ENCODE measurements at regions not wholly inside any gene's neighbourhood (a gene's known extent, or its start where the extent isn't known, plus 50 kb on each side); places are given as distances from the start of the nearest gene placed in this dataset.

DNA sequence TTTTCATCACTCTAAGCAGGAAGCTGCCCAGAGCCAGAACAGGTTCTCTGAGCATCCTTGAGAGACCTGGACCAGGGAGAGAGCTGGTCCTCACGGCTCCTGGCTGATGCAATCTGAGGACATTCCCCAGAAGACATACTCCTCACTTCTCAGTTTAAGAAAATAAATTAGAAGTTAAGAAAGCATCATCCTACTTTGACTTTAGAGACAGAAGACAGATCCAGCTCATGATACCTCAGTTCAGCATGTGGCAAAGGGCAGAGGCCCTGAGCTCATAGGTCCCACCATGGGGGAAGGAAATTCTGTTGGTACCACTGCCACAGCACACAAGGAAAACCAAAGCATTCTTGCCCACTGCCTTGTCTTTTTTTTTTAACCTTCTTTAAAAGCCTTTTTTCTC lies 378.1 kb upstream of the JARID2 start (continued):
- TF ChIP-seq, protein P1, sequence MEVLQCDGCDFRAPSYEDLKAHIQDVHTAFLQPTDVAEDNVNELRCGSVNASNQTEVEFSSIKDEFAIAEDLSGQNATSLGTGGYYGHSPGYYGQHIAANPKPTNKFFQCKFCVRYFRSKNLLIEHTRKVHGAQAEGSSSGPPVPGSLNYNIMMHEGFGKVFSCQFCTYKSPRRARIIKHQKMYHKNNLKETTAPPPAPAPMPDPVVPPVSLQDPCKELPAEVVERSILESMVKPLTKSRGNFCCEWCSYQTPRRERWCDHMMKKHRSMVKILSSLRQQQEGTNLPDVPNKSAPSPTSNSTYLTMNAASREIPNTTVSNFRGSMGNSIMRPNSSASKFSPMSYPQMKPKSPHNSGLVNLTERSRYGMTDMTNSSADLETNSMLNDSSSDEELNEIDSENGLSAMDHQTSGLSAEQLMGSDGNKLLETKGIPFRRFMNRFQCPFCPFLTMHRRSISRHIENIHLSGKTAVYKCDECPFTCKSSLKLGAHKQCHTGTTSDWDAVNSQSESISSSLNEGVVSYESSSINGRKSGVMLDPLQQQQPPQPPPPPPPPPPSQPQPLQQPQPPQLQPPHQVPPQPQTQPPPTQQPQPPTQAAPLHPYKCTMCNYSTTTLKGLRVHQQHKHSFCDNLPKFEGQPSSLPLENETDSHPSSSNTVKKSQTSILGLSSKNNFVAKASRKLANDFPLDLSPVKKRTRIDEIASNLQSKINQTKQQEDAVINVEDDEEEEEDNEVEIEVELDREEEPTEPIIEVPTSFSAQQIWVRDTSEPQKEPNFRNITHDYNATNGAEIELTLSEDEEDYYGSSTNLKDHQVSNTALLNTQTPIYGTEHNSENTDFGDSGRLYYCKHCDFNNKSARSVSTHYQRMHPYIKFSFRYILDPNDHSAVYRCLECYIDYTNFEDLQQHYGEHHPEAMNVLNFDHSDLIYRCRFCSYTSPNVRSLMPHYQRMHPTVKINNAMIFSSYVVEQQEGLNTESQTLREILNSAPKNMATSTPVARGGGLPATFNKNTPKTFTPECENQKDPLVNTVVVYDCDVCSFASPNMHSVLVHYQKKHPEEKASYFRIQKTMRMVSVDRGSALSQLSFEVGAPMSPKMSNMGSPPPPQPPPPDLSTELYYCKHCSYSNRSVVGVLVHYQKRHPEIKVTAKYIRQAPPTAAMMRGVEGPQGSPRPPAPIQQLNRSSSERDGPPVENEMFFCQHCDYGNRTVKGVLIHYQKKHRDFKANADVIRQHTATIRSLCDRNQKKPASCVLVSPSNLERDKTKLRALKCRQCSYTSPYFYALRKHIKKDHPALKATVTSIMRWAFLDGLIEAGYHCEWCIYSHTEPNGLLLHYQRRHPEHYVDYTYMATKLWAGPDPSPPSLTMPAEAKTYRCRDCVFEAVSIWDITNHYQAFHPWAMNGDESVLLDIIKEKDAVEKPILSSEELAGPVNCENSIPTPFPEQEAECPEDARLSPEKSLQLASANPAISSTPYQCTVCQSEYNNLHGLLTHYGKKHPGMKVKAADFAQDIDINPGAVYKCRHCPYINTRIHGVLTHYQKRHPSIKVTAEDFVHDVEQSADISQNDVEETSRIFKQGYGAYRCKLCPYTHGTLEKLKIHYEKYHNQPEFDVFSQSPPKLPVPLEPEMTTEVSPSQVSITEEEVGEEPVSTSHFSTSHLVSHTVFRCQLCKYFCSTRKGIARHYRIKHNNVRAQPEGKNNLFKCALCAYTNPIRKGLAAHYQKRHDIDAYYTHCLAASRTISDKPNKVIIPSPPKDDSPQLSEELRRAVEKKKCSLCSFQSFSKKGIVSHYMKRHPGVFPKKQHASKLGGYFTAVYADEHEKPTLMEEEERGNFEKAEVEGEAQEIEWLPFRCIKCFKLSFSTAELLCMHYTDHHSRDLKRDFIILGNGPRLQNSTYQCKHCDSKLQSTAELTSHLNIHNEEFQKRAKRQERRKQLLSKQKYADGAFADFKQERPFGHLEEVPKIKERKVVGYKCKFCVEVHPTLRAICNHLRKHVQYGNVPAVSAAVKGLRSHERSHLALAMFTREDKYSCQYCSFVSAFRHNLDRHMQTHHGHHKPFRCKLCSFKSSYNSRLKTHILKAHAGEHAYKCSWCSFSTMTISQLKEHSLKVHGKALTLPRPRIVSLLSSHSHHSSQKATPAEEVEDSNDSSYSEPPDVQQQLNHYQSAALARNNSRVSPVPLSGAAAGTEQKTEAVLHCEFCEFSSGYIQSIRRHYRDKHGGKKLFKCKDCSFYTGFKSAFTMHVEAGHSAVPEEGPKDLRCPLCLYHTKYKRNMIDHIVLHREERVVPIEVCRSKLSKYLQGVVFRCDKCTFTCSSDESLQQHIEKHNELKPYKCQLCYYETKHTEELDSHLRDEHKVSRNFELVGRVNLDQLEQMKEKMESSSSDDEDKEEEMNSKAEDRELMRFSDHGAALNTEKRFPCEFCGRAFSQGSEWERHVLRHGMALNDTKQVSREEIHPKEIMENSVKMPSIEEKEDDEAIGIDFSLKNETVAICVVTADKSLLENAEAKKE (CRISPR knock-in tag; IDR thresholded peaks at IDR 0.05) = no peak
- TF ChIP-seq ZNF114 (CRISPR knock-in tag; IDR thresholded peaks at IDR 0.05) = no peak
- TF ChIP-seq NANOG (IDR thresholded peaks at IDR 0.05; ENCODE audit: borderline replicate concordance) = no peak
- no peak for TF ChIP-seq CTCF (conservative IDR thresholded peaks at IDR 0.05; ENCODE audit: low read depth in 2 of 2)
- no peak for TF ChIP-seq EZH2phosphoT487 (IDR thresholded peaks at IDR 0.05; ENCODE audit: unreplicated experiment)
- TF ChIP-seq CREB1 (CRISPR knock-in tag; IDR thresholded peaks at IDR 0.05; ENCODE audit: low read depth) = no peak
- TF ChIP-seq POLR2AphosphoS5 (IDR thresholded peaks at IDR 0.05; ENCODE audit: low read depth) = no peak
- no peak for TF ChIP-seq ZNF331 (CRISPR knock-in tag; IDR thresholded peaks at IDR 0.05; ENCODE audit: low read depth)

DNA sequence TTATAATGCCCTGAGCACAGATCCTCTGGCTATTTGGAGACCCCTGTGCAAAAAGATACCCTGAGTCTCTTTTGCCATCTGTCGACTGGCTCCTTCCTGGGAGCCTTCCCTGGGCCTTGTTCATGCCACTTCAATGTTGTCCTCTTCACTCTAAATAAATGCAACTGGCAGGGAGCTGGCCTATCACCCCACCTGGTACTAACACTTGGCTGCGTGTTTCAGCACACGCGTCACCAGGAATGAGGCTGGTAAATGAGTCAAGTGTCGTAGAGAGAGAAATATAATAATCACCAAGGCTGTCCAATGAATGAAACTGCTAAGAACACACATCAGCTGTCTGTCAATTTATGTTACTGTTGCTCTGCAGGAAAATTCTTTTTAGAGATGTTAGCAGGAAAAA lies 374.6 kb upstream of the JARID2 start:
- Mint-ChIP-seq H3K36me3 (ENCODE audit: low read depth) (no peaks in the 10 kb centered on the region), H3K4me3 (no peak overlapping the region)
- TF ChIP-seq, protein P2, sequence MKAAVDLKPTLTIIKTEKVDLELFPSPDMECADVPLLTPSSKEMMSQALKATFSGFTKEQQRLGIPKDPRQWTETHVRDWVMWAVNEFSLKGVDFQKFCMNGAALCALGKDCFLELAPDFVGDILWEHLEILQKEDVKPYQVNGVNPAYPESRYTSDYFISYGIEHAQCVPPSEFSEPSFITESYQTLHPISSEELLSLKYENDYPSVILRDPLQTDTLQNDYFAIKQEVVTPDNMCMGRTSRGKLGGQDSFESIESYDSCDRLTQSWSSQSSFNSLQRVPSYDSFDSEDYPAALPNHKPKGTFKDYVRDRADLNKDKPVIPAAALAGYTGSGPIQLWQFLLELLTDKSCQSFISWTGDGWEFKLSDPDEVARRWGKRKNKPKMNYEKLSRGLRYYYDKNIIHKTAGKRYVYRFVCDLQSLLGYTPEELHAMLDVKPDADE (IDR thresholded peaks at IDR 0.05) = no peak
- TF ChIP-seq NANOG (IDR thresholded peaks at IDR 0.05; ENCODE audit: borderline replicate concordance) (no peak), STAT1 (IDR thresholded peaks at IDR 0.05; ENCODE audit: unreplicated experiment) (no peak), EZH2 (IDR thresholded peaks at IDR 0.05; ENCODE audit: low read depth, unreplicated experiment) (no peak)
- TF ChIP-seq, protein P3, sequence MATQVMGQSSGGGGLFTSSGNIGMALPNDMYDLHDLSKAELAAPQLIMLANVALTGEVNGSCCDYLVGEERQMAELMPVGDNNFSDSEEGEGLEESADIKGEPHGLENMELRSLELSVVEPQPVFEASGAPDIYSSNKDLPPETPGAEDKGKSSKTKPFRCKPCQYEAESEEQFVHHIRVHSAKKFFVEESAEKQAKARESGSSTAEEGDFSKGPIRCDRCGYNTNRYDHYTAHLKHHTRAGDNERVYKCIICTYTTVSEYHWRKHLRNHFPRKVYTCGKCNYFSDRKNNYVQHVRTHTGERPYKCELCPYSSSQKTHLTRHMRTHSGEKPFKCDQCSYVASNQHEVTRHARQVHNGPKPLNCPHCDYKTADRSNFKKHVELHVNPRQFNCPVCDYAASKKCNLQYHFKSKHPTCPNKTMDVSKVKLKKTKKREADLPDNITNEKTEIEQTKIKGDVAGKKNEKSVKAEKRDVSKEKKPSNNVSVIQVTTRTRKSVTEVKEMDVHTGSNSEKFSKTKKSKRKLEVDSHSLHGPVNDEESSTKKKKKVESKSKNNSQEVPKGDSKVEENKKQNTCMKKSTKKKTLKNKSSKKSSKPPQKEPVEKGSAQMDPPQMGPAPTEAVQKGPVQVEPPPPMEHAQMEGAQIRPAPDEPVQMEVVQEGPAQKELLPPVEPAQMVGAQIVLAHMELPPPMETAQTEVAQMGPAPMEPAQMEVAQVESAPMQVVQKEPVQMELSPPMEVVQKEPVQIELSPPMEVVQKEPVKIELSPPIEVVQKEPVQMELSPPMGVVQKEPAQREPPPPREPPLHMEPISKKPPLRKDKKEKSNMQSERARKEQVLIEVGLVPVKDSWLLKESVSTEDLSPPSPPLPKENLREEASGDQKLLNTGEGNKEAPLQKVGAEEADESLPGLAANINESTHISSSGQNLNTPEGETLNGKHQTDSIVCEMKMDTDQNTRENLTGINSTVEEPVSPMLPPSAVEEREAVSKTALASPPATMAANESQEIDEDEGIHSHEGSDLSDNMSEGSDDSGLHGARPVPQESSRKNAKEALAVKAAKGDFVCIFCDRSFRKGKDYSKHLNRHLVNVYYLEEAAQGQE (IDR thresholded peaks at IDR 0.05; ENCODE audit: unreplicated experiment) = no peak

More for the DNA sequence above, 374.6 kb upstream of the JARID2 start:
- Mint-ChIP-seq H3K27me3 (ENCODE audit: insufficient read depth, low read depth, poor library complexity) (peaks cover 7% of the 10 kb centered on the region), H3K27ac (no peak overlapping the region), H3K4me1 (peaks cover 36% of the 10 kb centered on the region), H3K9me3 (no peaks in the 10 kb centered on the region)
- no peak for DNase-seq (ENCODE audit: low spot score)
- Histone ChIP-seq H3K4me1 (ENCODE audit: insufficient read depth) (no peaks in the 10 kb centered on the region; the same call in 1 of the 2 replicates), H3K4me3 (no peak overlapping the region), H3K9me2 (ENCODE audit: insufficient read depth) (0 out of 2 replicates have a peak, but pooled peaks cover 5% of the 10 kb centered on the region), H3K36me3 (ENCODE audit: insufficient read depth) (no peaks in the 10 kb centered on the region), H3K27ac (ENCODE audit: low read depth) (no peak overlapping the region), H3K79me2 (replicated peaks; ENCODE audit: insufficient read depth) (no peaks in the 10 kb centered on the region), H3K27me3 (ENCODE audit: insufficient read depth) (no peaks in the 10 kb centered on the region), H4K20me1 (replicated peaks; ENCODE audit: insufficient read depth) (no peaks in the 10 kb centered on the region), H3F3A (replicated peaks; ENCODE audit: low read depth) (no peaks in the 10 kb centered on the region), H2AFZ (no peak overlapping the region), H3K4me2 (no peak overlapping the region)
- no peak for ATAC-seq
